PC-9 (cell line): ENCODE measurements at regions not wholly inside any gene's neighbourhood (a gene's known extent, or its start where the extent isn't known, plus 50 kb on each side); places are given as distances from the start of the nearest gene placed in this dataset.

Source experiments
- BruUV-seq: library from RNA; stranded (reverse); fragments of 400-500 nt; replicated peaks from 2 replicates; lab custom pipeline; 2021; lab: Mats Ljungman, UMichigan
- CTCF ChIA-PET: fragments of 300-600 bp; sonication (Branson Sonifier 250); formaldehyde crosslinking; loops from one replicate; lab custom pipeline; 2022; ENCODE audit warnings: antibody characterized with exemption; lab: Charles Lee
- POLR2A ChIA-PET: fragments of 300-600 bp; sonication (Branson Sonifier 250); formaldehyde crosslinking; loops from one replicate; lab custom pipeline; 2022; ENCODE audit warnings: antibody characterized with exemption; ENCODE audit not compliant: unreplicated experiment; lab: Charles Lee
- DNase-seq, 2 experiments: peaks; one replicate each; pipeline versions ENCODE4 v3.0.0 to v3.0.0-alpha.2; 2015 to 2022; ENCODE audit warnings: mixed read lengths in 1 of 2
- H2AFZ ChIP-seq: fragments of 200-600 bp; sonication (generic); 2 replicates; pipeline ENCODE4 v1.8.1; 2017; ENCODE audit warnings: antibody characterized with exemption
- H3F3A ChIP-seq: fragments of 200-600 bp; sonication (generic); 2 replicates; pipeline ENCODE4 v1.8.1; 2017; ENCODE audit warnings: antibody characterized with exemption, mild to moderate bottlenecking, low read depth; ENCODE audit not compliant: insufficient read depth
- H3K27ac ChIP-seq: fragments of 200-600 bp; sonication (generic); 2 replicates; pipeline ENCODE4 v1.6.1; 2016; ENCODE audit warnings: mixed run types
- H3K27me3 ChIP-seq: fragments of 200-600 bp; sonication (generic); 2 replicates; pipeline ENCODE4 v1.6.1; 2016; ENCODE audit warnings: low read depth, mixed run types; ENCODE audit not compliant: insufficient read depth
- H3K36me3 ChIP-seq: fragments of 200-600 bp; sonication (generic); 2 replicates; pipeline ENCODE4 v1.6.1; 2016; ENCODE audit warnings: low read depth, mixed run types
- H3K4me1 ChIP-seq: fragments of 200-600 bp; sonication (generic); replicated peaks from 2 replicates; pipeline ENCODE4 v1.6.1; 2016; ENCODE audit warnings: mixed run types; ENCODE audit not compliant: insufficient read depth
- H3K4me2 ChIP-seq: fragments of 200-600 bp; sonication (generic); 2 replicates; pipeline ENCODE4 v1.6.1; 2017; ENCODE audit warnings: mixed run types
- H3K4me3 ChIP-seq: fragments of 200-600 bp; sonication (generic); 2 replicates; pipeline ENCODE4 v1.6.1; 2016; ENCODE audit warnings: mixed run types
- H3K79me2 ChIP-seq: fragments of 200-600 bp; sonication (generic); 2 replicates; pipeline ENCODE4 v1.6.1; 2017; ENCODE audit warnings: low read depth, mixed run types
- H3K9me2 ChIP-seq: fragments of 200-600 bp; sonication (generic); 2 replicates; pipeline ENCODE4 v1.8.1; 2017; ENCODE audit warnings: mild to moderate bottlenecking; ENCODE audit not compliant: insufficient read depth
- H3K9me3 ChIP-seq: fragments of 200-600 bp; sonication (generic); 2 replicates; pipeline ENCODE4 v1.8.1; 2016; ENCODE audit warnings: low read depth; ENCODE audit not compliant: insufficient read depth
- H4K20me1 ChIP-seq: fragments of 200-600 bp; sonication (generic); 2 replicates; pipeline ENCODE4 v1.8.1; 2017; ENCODE audit not compliant: insufficient read depth
- EZH2 ChIP-seq: fragments of 200-600 bp; sonication (generic); IDR thresholded peaks from 2 replicates; pipeline ENCODE4 v1.8.0; 2017; ENCODE audit warnings: antibody characterized with exemption, low read depth
- intact Hi-C: fragments of 100-400 bp; cut with micrococcal nuclease; formaldehyde crosslinking; loops from one replicate; pipeline ENCODE4 v1.10.0; 2022; ENCODE audit not compliant: unreplicated experiment
- TF ChIP-seq, protein P1 (sequence below): fragments of 200-600 bp; sonication (generic); conservative IDR thresholded peaks from 2 replicates; pipeline ENCODE4 v1.6.1; 2017; ENCODE audit warnings: mixed run types, antibody characterized with exemption, mild to moderate bottlenecking, moderate library complexity

DNA sequence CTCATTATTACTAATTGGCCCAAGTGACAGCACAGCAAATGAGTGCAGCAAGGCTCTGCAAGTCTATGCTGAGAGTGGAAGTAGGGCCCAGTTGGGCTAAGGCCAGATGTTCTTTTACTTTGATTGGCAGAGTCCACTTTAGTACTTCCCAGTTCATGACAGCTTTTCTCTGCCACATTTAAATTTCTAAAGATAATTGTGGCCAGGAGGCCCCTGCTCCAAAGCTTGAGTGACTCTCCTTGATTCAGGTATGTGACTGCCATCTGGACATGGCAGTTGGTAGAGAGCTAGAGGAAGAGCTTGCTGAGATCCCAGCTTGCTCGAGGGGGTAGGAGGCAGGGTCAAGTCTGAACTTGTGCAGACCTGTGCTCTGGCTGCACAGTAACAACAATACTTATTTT lies 154.1 kb downstream of the CARTPT start:
- Histone ChIP-seq H3K9me2 (no peaks in the 10 kb centered on the region), H2AFZ (no peak overlapping the region), H3F3A (no peaks in the 10 kb centered on the region), H3K27ac (no peak overlapping the region), H3K4me1 (no peaks in the 10 kb centered on the region), H3K4me2 (no peak overlapping the region), H3K4me3 (no peak overlapping the region), H4K20me1 (no peaks in the 10 kb centered on the region), H3K9me3 (no peaks in the 10 kb centered on the region), H3K27me3 (no peaks in the 10 kb centered on the region), H3K79me2 (no peaks in the 10 kb centered on the region), H3K36me3 (no peaks in the 10 kb centered on the region)
- ChIA-PET POLR2A (interaction anchor here (0.6 to 0.7 kb wide), 2 partner anchors 41 to 514 kb away, joined by 3 to 4 read pairs; no protein-coding TSS in a partner anchor), CTCF (no interaction called here)
- intact Hi-C loops = no loop called here
- BruUV-seq = no TSS peak
- TF ChIP-seq, protein P1, sequence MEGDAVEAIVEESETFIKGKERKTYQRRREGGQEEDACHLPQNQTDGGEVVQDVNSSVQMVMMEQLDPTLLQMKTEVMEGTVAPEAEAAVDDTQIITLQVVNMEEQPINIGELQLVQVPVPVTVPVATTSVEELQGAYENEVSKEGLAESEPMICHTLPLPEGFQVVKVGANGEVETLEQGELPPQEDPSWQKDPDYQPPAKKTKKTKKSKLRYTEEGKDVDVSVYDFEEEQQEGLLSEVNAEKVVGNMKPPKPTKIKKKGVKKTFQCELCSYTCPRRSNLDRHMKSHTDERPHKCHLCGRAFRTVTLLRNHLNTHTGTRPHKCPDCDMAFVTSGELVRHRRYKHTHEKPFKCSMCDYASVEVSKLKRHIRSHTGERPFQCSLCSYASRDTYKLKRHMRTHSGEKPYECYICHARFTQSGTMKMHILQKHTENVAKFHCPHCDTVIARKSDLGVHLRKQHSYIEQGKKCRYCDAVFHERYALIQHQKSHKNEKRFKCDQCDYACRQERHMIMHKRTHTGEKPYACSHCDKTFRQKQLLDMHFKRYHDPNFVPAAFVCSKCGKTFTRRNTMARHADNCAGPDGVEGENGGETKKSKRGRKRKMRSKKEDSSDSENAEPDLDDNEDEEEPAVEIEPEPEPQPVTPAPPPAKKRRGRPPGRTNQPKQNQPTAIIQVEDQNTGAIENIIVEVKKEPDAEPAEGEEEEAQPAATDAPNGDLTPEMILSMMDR = no peak
- no peak for TF ChIP-seq EZH2
- DNase-seq = no peak

DNA sequence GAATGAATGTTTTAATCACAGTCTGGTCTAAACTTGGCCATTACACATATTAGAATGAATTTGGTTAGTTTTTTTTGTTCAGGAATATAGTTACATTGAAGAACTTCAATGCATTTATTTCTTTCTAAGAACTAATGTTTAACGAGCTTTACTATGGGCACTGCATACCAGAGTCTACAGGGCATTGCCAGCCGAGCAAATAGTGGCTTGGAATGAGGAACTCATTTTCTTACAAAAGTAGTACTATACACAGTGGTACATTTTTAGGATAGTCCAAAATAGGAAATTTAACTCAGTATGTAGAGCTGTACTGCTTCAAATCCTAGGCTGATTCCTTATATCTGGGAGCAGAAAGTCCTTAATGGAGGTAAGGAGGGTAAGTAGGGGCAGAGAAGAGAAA lies 155.4 kb downstream of the CARTPT start:
- Histone ChIP-seq H4K20me1 (no peaks in the 10 kb centered on the region), H3F3A (no peaks in the 10 kb centered on the region), H3K9me3 (no peaks in the 10 kb centered on the region), H3K27me3 (no peaks in the 10 kb centered on the region), H3K27ac (no peak overlapping the region), H3K4me2 (no peak overlapping the region), H3K79me2 (no peaks in the 10 kb centered on the region), H3K36me3 (no peaks in the 10 kb centered on the region), H3K4me3 (no peak overlapping the region), H3K4me1 (no peaks in the 10 kb centered on the region), H3K9me2 (no peaks in the 10 kb centered on the region), H2AFZ (no peak overlapping the region)
- DNase-seq = no peak
- ChIA-PET POLR2A (interaction anchor here (0.7 kb wide), 1 partner anchor 313 kb away, joined by 3 read pairs; no protein-coding TSS in a partner anchor), CTCF (no interaction called here)
- intact Hi-C loops = no loop called here
- TF ChIP-seq EZH2 = no peak
- TF ChIP-seq, protein P1 = no peak
- BruUV-seq = no TSS peak

DNA sequence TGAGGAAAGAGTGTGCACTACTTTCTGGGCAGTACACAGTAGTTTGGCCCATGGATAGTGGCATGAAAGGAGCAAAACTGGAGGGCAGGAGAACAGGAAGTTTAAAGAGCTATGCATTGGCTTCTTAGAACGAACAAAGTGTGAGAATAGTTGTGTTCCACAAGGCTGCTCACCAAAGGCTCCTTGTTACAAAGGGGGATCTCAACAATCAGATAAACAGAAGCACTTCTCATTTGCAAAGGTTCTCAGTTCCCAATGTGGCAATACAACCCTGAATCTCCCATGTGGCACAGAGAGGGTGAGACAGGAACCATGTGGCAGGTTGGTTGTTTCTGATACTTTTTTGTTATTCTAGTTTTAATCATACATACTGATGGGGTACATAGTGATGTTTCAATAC lies 158.4 kb downstream of the CARTPT start:
- Histone ChIP-seq H3F3A (no peaks in the 10 kb centered on the region), H3K27me3 (no peaks in the 10 kb centered on the region), H3K9me2 (no peaks in the 10 kb centered on the region), H4K20me1 (no peaks in the 10 kb centered on the region), H3K4me1 (no peaks in the 10 kb centered on the region), H2AFZ (no peak overlapping the region), H3K4me2 (no peak overlapping the region), H3K27ac (no peak overlapping the region), H3K4me3 (no peak overlapping the region), H3K36me3 (no peaks in the 10 kb centered on the region), H3K79me2 (no peaks in the 10 kb centered on the region), H3K9me3 (no peaks in the 10 kb centered on the region)
- TF ChIP-seq, protein P1 = no peak
- no peak for TF ChIP-seq EZH2
- ChIA-PET POLR2A (no interaction called here), CTCF (no interaction called here)
- BruUV-seq = no TSS peak
- no peak for DNase-seq
- intact Hi-C loops = no loop called here
